HepG2 (cell line): ENCODE measurements at regions not wholly inside any gene's neighbourhood (a gene's known extent, or its start where the extent isn't known, plus 50 kb on each side); places are given as distances from the start of the nearest gene placed in this dataset.

Experiments
- ATAC-seq: fragments of 200-7000 bp; cut with Tn5 transposase; 3 replicates; pipeline ENCODE4 v1.9.1; 2020; ENCODE audit warnings: mild to moderate bottlenecking, moderate library complexity
- BruUV-seq: library from RNA; stranded (reverse); fragments of 400-500 nt; replicated peaks from 2 replicates; lab custom pipeline; 2021; lab: Mats Ljungman, UMichigan
- CTCF ChIA-PET: fragments of 300-600 bp; formaldehyde crosslinking; extraction: SDS; loops from one replicate; lab custom pipeline; 2021; ENCODE audit warnings: low total read pairs, inconsistent platforms, low intra/inter-chr PET ratio; lab: Yijun Ruan, JAX
- POLR2A ChIA-PET: fragments of 350-600 bp; sonication (Branson Sonifier 250); formaldehyde crosslinking; loops from one replicate; lab custom pipeline; 2020; ENCODE audit warnings: antibody characterized with exemption, inconsistent platforms; lab: Yijun Ruan, JAX
- DNase-seq: peaks from one replicate; pipeline ENCODE4 v3.0.0-alpha.2; 2015; ENCODE audit warnings: low spot score
- FAIRE-seq: peaks from 3 replicates; lab custom pipeline; 2011; peaks lifted over from hg19 to GRCh38; lab: Jason Lieb, UNC
- H2AFZ ChIP-seq: one replicate; pipeline ENCODE4 v1.6.1; 2011; ENCODE audit warnings: low read length, inconsistent platforms
- H3K27ac ChIP-seq: fragments of 300-600 bp; 3 replicates; pipeline ENCODE4 v1.8.0; 2011; ENCODE audit warnings: mixed run types, mild to moderate bottlenecking, mixed read lengths, low read length, inconsistent platforms; ENCODE audit not compliant: insufficient read depth; ENCODE audit errors: extremely low read length
- H3K27me3 ChIP-seq, 2 experiments: fragments of 200-600 bp in 1 of 2; 2 replicates in 1 of 2; 3 replicates in 1 of 2; pipeline versions ENCODE4 v1.6.0 to v1.8.0; 2011; ENCODE audit warnings: low read length in 2 of 2, mild to moderate bottlenecking in 2 of 2, moderate library complexity in 2 of 2, inconsistent platforms in 1 of 2; ENCODE audit not compliant: insufficient read depth in 2 of 2, control insufficient read depth in 1 of 2
- H3K36me3 ChIP-seq, 2 experiments: fragments of 200-600 bp in 1 of 2; replicated peaks in 1 of 2; 2 replicates in 1 of 2; 3 replicates in 1 of 2; pipeline versions ENCODE4 v1.5.1 to v1.8.0; 2011; ENCODE audit warnings: low read length in 2 of 2, inconsistent platforms in 1 of 2; ENCODE audit not compliant: insufficient read depth in 2 of 2, control insufficient read depth in 1 of 2
- H3K4me1 ChIP-seq: 2 replicates; pipeline ENCODE4 v1.5.1; 2012; ENCODE audit warnings: low read length, inconsistent platforms; ENCODE audit not compliant: insufficient read depth
- H3K4me2 ChIP-seq: 2 replicates; pipeline ENCODE4 v1.6.0; 2011; ENCODE audit warnings: low read depth, low read length, inconsistent platforms
- H3K4me3 ChIP-seq, 3 experiments: fragments of 200-600 bp in 1 of 3; sonication (generic), shearing (Covaris generic) in 1 of 3; replicated peaks in 1 of 3; 2 replicates each; pipeline ENCODE4 v1.5.1; 2011 to 2016; ENCODE audit warnings: low read length in 3 of 3, inconsistent platforms in 2 of 3, low read depth in 2 of 3, mild to moderate bottlenecking in 2 of 3, control low read depth in 1 of 3, mixed read lengths in 1 of 3; ENCODE audit not compliant: insufficient read depth in 1 of 3
- H3K79me2 ChIP-seq: one replicate; pipeline ENCODE4 v1.6.1; 2011; ENCODE audit warnings: low read length, inconsistent platforms; ENCODE audit not compliant: insufficient read depth
- H3K9ac ChIP-seq: 2 replicates; pipeline ENCODE4 v1.6.0; 2011; ENCODE audit warnings: mild to moderate bottlenecking, low read depth, low read length, inconsistent platforms; ENCODE audit not compliant: insufficient read depth
- H3K9me3 ChIP-seq: 2 replicates; pipeline ENCODE4 v1.5.1; 2012; ENCODE audit warnings: mild to moderate bottlenecking, low read length
- H4K20me1 ChIP-seq: 2 replicates; pipeline ENCODE4 v1.6.0; 2011; ENCODE audit warnings: inconsistent platforms, mild to moderate bottlenecking, low read length, moderate library complexity; ENCODE audit not compliant: insufficient read depth
- HOXA9 ChIP-seq: sonication (generic); formaldehyde crosslinking; IDR thresholded peaks from 2 replicates; pipeline ENCODE4 v1.8.1; 2022; ENCODE audit warnings: missing genetic modification reagents, mild to moderate bottlenecking, moderate library complexity, borderline replicate concordance
- PPARG ChIP-seq: conservative IDR thresholded peaks from 2 replicates; pipeline ENCODE4 v1.6.1; 2016; ENCODE audit warnings: missing biosample characterization, missing genetic modification reagents
- SIX4 ChIP-seq: sonication (generic); formaldehyde crosslinking; IDR thresholded peaks from 2 replicates; pipeline ENCODE4 v1.4.0; 2020; ENCODE audit warnings: missing genetic modification reagents
- SRF ChIP-seq: IDR thresholded peaks from 2 replicates; pipeline ENCODE4 v1.6.1; 2011; ENCODE audit warnings: mild to moderate bottlenecking, low read depth, low read length, moderate library complexity
- ZMYM3 ChIP-seq: sonication (generic); formaldehyde crosslinking; IDR thresholded peaks from 2 replicates; pipeline ENCODE4 v1.5.1; 2020; ENCODE audit warnings: mild to moderate bottlenecking, missing genetic modification reagents
- ZNF20 ChIP-seq: sonication (generic); formaldehyde crosslinking; IDR thresholded peaks from 2 replicates; pipeline ENCODE4 v1.4.0; 2020; ENCODE audit warnings: mild to moderate bottlenecking, moderate library complexity, missing genetic modification reagents
- ZNF383 ChIP-seq: sonication (generic); formaldehyde crosslinking; IDR thresholded peaks from 2 replicates; pipeline ENCODE4 v1.4.0; 2020; ENCODE audit warnings: missing genetic modification reagents, mild to moderate bottlenecking, borderline replicate concordance
- ZNF614 ChIP-seq: IDR thresholded peaks from 2 replicates; pipeline ENCODE4 v1.6.1; 2018; ENCODE audit warnings: missing biosample characterization, missing genetic modification reagents, inconsistent platforms, borderline replicate concordance
- ZNF788 ChIP-seq: sonication (generic); formaldehyde crosslinking; IDR thresholded peaks from 2 replicates; pipeline ENCODE4 v1.5.0; 2020; ENCODE audit warnings: mild to moderate bottlenecking, missing genetic modification reagents, borderline replicate concordance
- WGBS: methylation state at CpG from one replicate; pipeline ENCODE4 v1.1.6; 2017; ENCODE audit warnings: low lambda C conversion rate; 5-methylcytosine and 5-hydroxymethylcytosine counted together
- in situ Hi-C: cut with HindIII; loops from 2 replicates; pipeline ENCODE4 v1.10.0; 2017; ENCODE audit warnings: low pct_unique_long_range_greater_than_20kb; ENCODE audit not compliant: extremely low pct_ligation_motif_present
- intact Hi-C: fragments of 100-400 bp; cut with micrococcal nuclease; formaldehyde crosslinking; loops from one replicate; pipeline ENCODE4 v1.10.0; 2022; ENCODE audit not compliant: unreplicated experiment
- TF ChIP-seq, protein P1 (sequence below): sonication (generic); formaldehyde crosslinking; IDR thresholded peaks from 2 replicates; pipeline ENCODE4 v1.5.1; 2020; ENCODE audit warnings: mild to moderate bottlenecking, missing genetic modification reagents
- TF ChIP-seq, protein P2 (sequence below): IDR thresholded peaks from 2 replicates; pipeline ENCODE4 v1.6.1; 2016
- TF ChIP-seq, protein P3 (sequence below): IDR thresholded peaks from 2 replicates; pipeline ENCODE4 v1.6.1; 2016; ENCODE audit warnings: low read depth, borderline replicate concordance
- TF ChIP-seq, protein P4 (sequence below): sonication (generic); formaldehyde crosslinking; IDR thresholded peaks from 2 replicates; pipeline ENCODE4 v1.8.0; 2022; ENCODE audit warnings: mild to moderate bottlenecking, missing genetic modification reagents, borderline replicate concordance

DNA sequence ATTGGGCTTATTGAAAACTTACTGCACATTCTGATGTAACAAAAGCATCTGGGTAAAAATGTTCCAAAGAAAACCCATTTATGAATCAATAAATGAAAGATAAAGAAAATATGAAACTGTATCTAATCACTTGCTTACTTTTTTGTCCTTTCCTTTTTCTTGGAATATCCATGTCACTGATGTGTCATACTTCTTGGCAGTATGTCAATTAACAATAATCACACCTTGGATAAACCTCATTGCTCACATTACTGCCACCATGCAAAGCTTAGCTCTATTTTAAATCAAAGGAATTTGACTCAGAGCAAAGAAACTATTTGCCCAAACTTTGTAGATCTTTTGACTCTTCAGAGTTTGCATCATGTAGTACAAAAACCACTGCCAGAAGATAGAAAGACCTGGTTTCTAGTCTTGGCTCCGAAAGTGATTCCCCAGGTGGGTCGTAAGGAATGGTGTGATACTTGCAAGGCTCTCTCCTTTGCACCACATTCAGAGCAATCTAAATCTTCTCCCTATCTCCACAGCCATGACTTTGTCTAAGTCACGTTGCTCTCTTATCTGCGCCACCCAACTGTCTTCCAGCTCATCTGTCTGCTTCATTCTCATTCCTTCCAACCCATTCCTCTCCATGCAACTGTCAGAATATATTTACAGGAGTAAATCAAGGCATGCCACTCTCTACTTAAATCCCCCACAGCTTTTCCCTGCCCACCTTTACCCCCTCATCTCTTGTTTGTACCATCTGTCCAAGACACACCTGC is 311.9 kb downstream of the COG6 start:
- Histone ChIP-seq H3K4me3 (no peak overlapping the region), H3K27ac (no peak overlapping the region), H3K36me3 (no peaks in the 10 kb centered on the region), H3K9me3 (no peaks in the 10 kb centered on the region), H3K4me2 (no peak overlapping the region), H4K20me1 (no peaks in the 10 kb centered on the region), H2AFZ (no peak overlapping the region)
- no TSS peak for BruUV-seq
- WGBS = 16% methylated on average over 4 of the region's 4 CpGs
- no peak for ATAC-seq
- in situ Hi-C loops = no loop called here
- CTCF ChIA-PET = no interaction called here
- TF ChIP-seq PPARG (CRISPR knock-in tag) (no peak), ZMYM3 (no peak), ZNF20 (CRISPR knock-in tag) (no peak), ZNF383 (CRISPR knock-in tag) (no peak), ZNF614 (no peak), ZNF788 (CRISPR knock-in tag) (no peak), SRF (no peak), HOXA9 (CRISPR knock-in tag) (no peak), SIX4 (no peak)
- TF ChIP-seq, protein P1, sequence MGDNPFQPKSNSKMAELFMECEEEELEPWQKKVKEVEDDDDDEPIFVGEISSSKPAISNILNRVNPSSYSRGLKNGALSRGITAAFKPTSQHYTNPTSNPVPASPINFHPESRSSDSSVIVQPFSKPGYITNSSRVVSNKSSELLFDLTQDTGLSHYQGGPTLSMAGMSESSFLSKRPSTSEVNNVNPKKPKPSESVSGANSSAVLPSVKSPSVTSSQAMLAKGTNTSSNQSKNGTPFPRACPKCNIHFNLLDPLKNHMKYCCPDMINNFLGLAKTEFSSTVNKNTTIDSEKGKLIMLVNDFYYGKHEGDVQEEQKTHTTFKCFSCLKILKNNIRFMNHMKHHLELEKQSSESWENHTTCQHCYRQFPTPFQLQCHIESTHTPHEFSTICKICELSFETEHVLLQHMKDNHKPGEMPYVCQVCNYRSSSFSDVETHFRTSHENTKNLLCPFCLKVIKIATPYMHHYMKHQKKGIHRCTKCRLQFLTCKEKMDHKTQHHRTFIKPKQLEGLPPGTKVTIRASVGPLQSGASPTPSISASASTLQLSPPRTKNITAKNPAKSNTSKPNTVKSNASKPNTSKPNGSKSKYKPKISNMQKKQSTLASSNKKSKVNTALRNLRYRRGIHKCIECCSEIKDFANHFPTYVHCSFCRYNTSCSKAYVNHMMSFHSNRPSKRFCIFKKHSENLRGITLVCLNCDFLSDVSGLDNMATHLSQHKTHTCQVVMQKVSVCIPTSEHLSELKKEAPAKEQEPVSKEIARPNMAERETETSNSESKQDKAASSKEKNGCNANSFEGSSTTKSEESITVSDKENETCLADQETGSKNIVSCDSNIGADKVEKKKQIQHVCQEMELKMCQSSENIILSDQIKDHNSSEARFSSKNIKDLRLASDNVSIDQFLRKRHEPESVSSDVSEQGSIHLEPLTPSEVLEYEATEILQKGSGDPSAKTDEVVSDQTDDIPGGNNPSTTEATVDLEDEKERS (CRISPR knock-in tag) = no peak
- TF ChIP-seq, protein P2, sequence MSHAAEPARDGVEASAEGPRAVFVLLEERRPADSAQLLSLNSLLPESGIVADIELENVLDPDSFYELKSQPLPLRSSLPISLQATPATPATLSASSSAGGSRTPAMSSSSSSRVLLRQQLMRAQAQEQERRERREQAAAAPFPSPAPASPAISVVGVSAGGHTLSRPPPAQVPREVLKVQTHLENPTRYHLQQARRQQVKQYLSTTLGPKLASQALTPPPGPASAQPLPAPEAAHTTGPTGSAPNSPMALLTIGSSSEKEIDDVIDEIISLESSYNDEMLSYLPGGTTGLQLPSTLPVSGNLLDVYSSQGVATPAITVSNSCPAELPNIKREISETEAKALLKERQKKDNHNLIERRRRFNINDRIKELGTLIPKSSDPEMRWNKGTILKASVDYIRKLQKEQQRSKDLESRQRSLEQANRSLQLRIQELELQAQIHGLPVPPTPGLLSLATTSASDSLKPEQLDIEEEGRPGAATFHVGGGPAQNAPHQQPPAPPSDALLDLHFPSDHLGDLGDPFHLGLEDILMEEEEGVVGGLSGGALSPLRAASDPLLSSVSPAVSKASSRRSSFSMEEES (CRISPR knock-in tag) = no peak
- TF ChIP-seq, protein P3, sequence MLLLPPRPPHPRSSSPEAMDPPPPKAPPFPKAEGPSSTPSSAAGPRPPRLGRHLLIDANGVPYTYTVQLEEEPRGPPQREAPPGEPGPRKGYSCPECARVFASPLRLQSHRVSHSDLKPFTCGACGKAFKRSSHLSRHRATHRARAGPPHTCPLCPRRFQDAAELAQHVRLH = no peak
- TF ChIP-seq, protein P4, sequence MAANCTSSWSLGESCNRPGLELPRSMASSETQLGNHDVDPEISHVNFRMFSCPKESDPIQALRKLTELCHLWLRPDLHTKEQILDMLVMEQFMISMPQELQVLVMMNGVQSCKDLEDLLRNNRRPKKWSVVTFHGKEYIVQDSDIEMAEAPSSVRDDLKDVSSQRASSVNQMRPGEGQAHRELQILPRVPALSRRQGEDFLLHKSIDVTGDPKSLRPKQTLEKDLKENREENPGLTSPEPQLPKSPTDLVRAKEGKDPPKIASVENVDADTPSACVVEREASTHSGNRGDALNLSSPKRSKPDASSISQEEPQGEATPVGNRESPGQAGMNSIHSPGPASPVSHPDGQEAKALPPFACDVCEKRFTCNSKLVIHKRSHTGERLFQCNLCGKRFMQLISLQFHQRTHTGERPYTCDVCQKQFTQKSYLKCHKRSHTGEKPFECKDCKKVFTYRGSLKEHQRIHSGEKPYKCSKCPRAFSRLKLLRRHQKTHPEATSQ (CRISPR knock-in tag) = no peak
- TF ChIP-seq, all 625 proteins: peak for 0
- intact Hi-C loops = no loop called here
- POLR2A ChIA-PET = no interaction called here
- no peak for DNase-seq
- Histone ChIP-seq H3K9ac (no peak overlapping the region), H3K79me2 (no peaks in the 10 kb centered on the region), H3K27me3 (peaks cover 0 to 1% of the 10 kb centered on the region in 2 experiments; a peak in 2 of 5 replicates), H3K4me1 (no peaks in the 10 kb centered on the region)
- FAIRE-seq = no peak
